NK-92 (cell line): ENCODE measurements at regions not wholly inside any gene's neighbourhood (a gene's known extent, or its start where the extent isn't known, plus 50 kb on each side); places are given as distances from the start of the nearest gene placed in this dataset.
"Not testable (repeated sequence)": the region's sequence is repeated elsewhere in the genome, so short reads cannot be mapped to it uniquely, and the experiment has no call there.

Source experiments
- DNase-seq: peaks from one replicate; lab custom pipeline; 2025; ENCODE audit not compliant: unreplicated experiment; lab: John Stamatoyannopoulos, UW

DNA sequence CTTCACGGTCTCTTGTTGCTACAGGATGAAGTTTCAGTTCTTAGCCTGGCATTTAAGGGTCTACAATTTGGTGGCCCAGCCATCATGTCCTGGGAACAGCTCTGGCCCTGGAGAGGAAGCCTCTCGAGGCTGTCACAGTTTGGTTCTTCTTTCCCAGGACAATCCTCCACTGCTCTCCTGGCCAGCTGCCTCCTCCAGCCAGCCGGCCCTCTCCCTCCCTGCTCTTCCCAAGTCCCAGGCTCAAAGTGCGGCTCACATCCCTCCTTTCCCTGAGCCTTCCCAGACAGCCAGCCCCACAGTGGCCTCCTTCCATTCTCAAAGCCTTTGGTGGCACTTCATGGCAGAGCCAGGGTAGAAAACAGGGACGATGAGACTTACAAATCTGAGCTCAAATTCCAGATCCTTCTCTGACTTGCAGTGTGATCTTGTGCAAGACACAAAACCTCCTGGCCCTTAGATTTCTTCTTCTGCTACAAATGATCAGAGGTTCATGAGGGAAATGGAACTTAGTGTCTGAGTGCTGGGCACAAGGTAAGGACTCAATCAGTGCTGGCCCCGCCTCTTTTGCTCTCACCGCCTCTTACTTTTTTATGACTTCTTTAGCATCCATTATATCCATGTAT is 223.8 kb upstream of the ECI2 start:
- DNase-seq: no peak

DNA sequence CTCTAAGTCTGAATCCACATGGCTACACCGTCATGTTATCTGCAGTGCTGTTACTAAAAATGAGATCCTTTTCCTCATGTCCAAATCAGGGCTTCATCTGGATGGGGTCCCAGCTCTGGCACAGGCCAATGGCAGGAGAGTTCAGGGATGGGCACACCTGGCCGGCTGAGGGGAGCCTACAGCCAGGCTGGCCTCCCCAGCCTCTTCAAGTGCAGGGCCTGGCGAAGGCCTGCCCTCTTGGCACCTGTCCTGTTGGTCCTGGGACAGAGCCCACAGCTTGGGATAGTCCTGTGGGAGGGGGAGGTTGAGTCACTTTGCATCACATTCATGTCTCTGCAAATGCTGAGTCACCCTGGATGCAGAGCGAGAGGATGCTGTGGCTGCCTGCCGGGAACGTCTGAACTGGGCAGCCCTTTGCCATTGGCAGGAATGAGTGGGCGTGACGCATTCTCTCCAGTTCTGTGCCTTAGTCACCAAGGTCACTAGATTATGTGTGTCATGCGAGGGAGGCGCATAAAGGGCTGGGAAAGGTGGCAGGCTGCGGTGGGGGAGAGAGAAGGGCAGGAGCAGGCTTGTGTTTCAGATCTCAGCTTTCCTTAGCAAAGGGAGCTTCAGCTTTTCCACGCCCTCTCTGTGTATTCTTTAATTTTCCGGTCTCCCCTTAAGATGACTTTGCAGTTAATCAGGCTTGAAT is 223.2 kb upstream of the ECI2 start:
- no peak for DNase-seq

DNA sequence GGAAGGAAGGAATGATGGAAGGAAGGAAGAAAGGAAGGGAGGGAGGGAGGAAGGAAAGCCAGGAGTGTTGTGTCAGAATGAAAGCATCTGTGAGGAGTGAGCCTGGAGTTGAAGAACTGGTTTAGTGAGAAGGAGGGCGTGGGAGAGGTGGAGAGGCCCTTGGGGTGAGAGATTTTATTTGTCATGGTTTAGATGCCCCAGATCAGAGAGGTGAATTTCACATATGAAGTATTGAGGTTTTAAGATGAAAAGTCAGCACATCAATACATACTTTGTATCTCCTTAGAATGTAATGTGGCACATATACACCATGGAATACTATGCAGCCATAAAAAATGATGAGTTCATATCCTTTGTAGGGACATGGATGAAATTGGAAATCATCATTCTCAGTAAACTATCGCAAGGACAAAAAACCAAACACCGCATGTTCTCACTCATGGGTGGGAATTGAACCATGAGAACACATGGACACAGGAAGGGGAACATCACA is 222.3 kb upstream of the ECI2 start:
- not testable (repeated sequence) for DNase-seq

DNA sequence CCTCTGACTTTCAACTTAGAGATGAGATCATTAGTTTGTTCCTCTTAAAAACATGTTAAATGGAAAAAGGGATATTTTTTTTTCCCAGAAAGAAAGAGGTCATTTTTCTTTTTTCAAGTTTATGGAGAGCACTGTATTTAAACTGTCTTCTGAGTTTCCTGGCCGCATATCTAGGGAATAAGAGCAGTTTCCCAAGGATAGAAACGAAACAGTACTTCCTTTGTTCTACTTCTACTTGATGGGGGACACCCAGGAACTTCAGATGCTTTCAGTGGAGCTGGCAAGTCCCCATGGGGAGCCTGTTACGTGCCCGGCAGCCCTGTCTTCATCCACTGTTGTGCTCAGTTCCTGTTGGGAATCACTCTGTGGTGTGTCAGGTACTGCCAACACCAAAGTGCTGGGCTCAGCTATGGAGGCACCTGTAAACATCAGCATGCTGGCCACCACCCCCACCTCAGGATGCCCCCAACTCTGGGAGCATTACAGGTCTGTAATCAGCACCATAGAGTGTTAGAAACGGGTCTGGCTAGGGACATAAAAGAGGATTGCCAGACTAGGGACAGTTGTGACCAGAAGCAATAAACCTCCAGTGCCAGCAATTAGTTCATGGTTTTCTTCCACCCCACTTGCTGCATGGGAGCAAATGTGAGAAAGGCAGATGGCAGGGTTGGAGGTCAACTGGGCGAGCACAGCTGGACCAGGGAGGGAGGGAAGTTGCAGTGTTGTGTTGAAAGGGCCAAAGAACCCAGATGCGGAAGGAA is 221.7 kb upstream of the ECI2 start:
- no peak for DNase-seq

DNA sequence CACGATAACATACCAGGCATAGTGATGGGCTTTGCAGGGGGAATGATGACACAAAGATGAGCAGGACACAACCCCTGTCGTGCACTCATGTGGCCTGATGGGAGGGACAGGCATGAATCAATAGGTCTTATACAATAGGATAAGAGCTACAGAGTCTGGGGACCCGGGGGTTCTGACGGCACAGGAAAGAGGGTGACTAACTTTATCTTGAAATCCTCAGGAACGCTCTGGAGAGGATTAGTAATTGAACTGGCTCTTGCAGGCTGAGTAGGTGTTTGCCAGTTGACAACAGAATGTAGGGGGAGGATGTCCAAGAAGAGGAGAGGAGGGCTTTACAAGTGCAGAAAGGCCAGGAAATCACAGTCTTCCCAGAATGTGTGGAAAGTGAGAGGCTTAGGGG is 219.9 kb upstream of the ECI2 start:
- DNase-seq: no peak

DNA sequence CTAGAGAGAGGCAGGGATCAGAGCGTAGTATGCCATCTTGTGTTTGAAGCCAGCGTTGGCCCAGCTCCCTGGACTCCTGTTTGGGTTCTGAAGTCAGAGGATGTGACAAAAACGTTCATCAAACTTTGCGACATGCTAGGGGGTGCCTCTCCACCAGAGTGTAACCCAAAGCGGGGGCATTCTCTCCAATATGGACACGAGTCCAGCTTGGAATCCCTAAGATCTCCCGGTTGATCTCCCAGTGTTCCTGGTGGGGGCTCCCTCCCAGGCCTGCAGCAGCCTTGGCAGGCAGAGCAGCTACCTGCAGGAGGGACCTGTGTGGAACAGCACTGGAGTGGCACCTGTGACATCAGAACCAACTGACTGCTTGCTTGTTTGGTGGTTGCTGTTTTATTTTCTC is 218.8 kb upstream of the ECI2 start:
- DNase-seq: no peak

DNA sequence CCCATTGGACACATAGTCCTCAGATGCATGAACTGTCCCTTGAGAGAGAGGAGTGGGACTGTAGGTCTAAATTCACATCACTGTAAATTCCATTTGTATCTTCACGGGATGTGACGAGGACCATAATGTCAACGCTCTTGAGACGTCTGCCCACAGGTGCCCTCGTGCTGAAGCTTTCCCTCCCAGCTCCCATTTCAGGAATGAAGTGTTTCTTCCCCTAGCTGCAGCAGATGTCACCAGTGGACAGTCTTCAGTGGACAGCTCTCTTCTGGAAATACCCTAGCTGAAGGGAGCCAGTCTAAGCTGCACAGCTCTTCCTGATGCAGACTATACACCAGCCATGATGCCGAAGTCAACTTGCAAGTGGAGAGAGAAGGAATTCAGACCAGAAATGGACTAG is 217.4 kb upstream of the ECI2 start:
- DNase-seq: no peak

DNA sequence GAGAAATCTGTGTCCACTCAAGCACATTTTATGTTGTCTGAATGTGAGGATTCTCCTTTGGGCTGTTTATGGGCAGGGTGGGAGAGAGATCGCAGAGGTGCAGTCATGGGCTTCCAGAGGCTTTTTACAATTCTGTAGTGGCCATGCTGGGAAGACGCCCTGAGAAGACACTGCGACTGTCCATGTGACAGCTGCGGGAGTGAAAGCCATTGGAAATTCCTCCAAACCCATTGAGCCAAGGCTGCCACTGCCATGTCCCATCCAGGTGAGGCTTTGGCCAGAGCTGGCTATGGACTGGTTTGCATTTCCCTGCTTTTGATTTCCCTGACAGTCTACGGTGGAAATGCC is 216.9 kb upstream of the ECI2 start:
- no peak for DNase-seq

DNA sequence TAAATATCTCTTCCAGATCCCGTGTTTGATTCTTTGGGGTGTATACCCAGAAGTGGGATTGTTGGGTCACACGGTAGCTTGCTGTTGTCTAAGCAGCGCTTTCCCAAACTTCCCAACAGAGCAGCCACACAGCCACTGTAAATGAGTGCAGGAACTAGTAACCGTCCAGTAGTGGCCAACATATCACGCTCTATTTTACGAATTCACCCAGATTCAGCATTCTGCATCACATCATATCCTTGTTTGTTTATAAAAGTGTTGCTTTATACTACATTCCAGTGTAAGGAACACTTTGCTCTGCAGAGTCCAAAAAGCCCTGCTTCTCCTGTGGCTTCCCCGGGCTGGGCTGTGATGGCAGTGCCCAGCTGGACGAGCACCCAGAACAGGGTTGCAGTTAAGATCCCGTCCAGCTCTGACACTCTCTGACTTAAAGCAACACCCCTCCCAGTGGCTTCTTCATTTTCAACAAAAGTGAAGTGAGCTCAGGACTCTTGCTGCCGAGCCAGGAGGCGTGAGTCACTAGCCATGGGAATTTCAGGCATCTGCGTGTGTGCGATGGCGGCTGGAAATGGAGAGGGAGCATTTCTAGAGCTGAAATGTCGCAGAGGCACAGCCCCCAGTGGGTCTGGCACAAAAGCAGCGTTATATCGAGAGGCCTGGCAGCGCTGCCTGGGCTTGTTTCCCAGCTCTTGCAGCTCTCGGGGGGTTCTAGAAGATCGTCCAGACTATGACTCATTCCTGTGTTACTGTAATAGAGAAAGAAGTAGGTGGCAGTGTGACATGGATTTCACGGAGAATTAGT is 216.3 kb upstream of the ECI2 start:
- DNase-seq: no peak

DNA sequence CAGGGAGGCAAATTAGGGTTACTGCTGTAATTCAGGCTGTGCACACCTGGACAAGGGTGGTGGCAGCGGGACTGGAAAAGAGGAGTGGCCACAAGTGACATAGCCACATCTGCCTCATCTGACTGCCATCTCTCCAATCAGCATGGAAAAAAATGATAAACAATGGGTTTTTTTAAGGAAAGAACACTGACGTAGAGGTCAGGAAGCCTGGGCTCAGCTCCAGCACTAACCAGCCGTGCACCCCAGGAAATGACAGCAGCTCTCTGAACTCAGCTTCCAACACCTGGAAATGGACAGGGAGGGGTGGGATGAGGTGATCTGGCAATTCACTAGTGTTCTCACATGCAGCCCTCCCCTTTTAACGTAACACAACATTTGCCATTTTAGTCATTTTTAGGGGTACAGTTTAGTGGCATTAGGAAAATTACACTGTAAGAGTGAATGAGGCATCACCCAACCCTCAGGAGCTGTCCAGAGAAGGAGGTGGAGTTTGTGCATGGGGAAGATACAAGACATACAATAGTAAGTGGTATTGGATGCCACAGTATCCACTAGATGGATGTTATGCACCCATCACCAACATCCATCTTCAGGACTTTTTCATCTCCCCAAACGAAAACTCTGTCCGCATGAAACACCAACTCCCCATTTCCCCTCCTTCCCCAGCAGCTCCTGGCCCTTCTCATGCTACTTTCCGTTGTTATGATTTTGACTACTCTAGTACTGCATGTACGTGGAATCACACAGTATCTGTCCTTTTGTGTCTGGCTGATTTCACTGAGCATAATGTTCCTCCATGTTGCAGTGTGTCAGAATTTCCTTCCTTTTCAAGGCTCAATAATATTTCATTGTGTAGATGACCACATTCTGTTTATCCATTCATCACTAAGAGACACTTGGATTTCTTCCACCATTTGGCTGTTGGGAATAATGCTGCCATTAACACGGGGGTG is 215.5 kb upstream of the ECI2 start:
- DNase-seq: no peak

DNA sequence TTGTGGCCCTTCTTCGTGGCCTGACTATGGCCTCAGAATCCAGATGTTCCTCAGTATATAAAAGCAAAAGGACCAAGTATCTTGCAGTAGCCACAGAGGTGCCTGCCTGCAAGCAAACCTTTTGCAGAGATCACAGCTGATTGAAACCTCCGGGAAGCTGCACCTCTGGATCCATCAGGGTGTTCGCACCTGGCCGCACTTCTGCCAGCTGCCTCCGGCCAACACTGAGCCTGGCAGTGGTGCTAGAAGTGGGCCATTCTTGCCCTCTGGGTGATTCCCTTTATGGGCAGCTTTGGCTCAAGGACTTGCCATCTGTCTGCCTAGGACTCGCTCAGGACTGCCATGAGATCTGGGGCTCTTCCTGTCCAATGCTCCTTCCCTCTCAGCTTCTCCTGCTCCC is 214.6 kb upstream of the ECI2 start:
- DNase-seq: no peak

DNA sequence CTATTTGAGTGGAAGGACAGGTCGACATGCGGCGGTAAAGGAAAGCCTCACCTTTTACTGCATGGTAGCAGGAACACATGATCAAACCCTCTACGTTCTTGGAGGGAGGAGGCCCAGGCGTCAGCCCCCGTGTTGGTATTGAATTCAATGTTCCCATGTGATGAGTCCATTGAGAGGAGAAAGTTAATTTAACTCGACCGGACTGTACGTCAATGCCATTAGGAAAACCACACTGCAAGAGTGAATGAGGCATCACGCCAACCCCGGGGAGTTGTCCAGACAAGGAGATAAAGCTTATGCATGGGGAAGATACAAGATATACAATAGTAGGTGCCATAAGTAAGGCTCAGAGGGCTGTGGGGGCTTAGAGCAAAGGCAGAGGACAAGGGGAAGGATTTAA is 213.9 kb upstream of the ECI2 start:
- DNase-seq: no peak

DNA sequence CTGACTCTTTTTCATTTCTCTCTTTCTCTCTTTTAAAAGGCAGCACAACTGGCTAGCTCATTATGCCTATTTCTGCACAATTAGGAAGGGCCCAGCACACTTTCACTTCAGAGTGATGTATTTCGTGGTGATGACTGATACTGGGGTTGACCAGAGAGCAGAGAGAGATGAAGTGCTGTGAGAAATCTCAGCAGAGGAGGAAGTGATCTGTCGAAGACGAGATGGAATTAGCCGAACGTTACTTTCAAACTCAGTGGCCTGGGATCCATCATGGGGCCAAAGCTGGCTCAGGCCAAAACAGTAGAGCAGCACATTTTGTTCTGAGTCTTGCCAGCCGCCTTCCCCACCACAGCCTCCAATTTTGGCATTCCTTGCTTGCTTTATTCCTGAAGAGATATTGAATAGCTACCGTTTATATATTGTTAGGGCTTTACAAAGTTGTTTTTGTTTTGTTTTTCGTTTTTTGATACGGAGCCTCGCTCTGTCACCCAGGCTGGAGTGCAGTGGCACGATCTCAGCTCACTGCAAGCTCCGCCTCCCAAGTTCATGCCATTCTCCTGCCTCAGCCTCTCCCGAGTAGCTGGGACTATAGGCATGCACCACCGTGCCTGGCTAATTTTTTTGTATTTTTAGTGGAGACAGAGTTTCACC is 213.2 kb upstream of the ECI2 start:
- no peak for DNase-seq

DNA sequence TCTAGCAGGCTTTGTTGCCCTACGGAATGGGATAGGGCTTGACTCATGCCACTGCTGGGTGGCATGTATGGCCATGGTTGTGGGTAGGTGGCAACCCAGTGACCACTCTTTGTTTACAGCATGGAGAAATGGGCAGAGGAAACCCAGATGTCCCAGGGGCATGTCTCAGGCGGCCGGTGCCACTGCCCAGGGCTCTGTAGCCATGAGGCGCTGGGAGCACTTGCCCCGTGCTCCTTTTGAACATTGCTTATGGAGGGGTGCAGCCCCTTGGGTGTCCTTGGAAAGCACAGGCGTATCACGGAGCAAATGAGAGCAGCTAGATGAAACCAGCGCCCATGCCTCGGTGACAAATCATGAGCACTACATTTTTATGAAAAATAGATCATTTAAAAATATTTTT is 212.5 kb upstream of the ECI2 start:
- no peak for DNase-seq

DNA sequence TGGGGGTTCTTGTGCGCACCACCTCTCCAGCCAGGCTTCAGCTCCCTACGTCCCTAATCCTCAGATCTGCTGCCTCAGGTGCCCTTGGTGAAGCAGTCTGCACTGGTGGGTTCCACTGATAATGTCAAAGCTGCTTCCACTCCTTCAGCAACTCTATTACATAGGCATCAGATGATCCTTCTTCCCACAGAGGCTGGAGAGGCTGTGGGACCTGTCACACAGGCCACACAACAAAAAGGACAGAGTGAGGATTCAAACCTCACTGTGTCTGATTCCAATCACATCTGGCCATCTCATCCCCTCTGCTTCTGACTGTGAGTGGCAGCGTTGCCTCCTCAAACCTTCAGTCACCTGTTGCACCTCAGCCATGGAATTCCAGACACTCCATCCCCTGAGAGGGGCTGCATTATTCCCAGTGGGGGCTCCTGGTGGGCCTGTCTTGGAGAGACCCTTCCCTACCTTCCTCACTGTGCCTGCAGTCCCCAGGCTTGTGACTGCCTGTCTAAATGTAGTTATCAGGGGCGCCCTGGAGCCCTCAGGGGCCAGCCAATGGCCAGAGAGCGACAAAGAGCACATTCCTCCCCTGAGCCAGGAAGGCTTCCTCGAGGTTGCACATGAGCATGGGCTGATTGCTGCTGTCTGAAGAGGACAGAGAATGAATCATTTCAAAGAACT is 211.4 kb upstream of the ECI2 start:
- DNase-seq: no peak

DNA sequence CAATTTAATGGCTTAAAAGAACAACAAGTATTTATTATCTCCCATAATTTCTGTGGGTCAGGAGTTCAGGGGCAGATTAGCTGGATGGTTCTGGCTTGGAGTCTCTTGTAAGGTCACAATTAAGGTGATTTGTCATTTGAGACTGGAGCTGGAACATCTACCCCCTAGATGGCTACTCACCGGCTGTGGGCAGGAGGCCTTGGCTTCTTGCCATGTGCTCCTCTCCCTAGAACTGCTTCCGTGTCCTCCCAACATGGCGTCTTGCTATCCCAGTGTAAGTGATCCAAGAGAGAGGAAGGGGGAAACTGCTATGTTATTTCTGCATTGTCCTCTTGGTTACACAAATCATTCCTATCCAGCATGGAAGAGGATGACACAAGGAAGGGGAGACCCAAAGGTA is 210.2 kb upstream of the ECI2 start:
- no peak for DNase-seq

DNA sequence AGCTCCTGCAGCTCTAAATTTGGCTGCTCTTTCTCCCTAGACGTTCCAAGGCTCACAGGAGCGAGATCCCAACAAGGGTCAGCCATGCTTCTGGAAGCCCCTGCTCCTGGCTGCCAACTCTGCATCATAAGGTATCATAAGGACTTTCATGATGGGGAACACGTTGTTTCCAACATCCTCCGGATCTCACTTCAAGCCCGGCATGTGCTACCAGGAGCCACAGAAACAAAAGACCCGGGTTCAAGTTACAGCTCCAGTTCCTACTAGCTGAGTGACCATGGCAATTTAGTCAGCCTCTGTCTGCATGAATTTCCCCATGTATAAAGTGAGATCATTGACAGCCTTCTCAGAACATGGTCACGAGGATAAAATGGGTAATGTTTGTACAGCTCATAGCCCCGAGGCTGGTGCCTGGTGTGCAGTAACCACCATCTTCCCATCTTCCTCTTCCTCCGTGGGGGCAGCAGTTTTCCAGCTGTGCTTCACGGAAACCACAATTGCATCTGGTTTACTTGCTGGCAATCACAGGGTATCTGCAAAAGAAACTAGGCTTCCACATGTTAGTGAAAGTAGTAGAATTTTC is 209.0 kb upstream of the ECI2 start:
- no peak for DNase-seq

DNA sequence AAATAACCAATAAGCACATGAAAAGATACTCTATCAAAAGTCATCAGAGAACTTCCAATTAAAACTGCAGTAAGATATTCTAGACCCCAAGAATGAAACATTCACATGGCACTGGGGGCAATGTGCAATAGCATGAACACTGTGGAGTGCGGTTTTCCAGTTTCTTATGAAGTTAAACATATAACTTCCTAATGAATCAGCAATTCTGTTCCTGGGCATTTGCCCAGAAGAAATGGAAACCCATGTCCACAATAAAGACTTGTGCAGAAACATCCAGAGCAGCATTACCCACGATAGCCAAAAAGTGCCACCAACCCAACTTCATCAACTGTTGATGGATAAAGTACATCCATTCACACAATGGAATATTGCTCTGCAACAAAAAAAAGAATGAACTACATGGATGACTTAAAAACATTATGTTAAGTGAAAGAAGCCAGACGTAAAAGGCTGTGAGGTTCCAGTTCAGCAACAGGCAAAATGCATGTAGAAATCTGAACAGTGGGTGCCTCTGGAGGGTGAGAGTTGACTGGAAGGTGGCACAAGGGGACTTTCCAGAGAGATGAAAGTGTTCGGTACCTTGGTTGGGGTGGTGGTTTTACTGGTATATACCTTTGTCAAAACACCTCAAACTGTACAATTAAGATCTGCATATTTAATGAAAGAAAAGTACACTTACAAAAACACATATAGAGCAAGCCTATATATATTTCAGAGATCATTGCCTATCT is 207.2 kb upstream of the ECI2 start:
- DNase-seq: no peak
